ENCODE measurements at regions not wholly inside any gene's neighbourhood (a gene's known extent, or its start where the extent isn't known, plus 50 kb on each side); places are given as distances from the start of the nearest gene placed in this dataset.

DNA sequence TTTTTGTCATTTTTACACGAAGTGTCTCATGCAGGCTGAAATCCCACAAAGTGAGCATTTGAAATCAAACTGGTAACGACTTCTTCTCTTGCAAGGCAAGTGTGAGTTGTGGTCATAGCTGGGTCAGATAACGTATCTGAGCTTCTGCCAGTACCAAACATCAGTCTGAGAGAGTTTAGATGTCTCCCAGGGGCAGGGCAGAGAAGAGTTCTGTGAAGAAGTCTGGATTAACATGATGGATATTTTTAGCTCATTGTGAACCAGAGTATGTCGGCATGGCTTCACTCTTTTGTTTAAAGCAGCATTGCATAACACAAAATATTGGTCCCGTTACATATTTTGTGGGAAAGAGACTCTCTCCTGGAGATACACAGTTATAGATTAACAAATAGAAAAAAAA, 655.5 kb upstream of the KLHL29 start:
- no peaks in the 10 kb centered on the region for H3K9me3 ChIP-seq
- intact Hi-C loops (cut with DNase I; ENCODE audit: low total_unique reads) = no loop called here
- H3K27ac ChIP-seq = no peak overlapping the region
- WGBS, 2 donors = 45 to 58% methylated on average over 5 of the region's 5 CpGs
- no peak overlapping the region for H3K4me3 ChIP-seq
- H3K36me3 ChIP-seq (ENCODE audit: low read depth, missing control alignments) = no peaks in the 10 kb centered on the region
- no peak for DNase-seq
- H3K27me3 ChIP-seq = no peaks in the 10 kb centered on the region
- no peaks in the 10 kb centered on the region for H3K4me1 ChIP-seq
- TF ChIP-seq POLR2A (IDR thresholded peaks at IDR 0.05) (no peak), CTCF (IDR thresholded peaks at IDR 0.05) (no peak)

DNA sequence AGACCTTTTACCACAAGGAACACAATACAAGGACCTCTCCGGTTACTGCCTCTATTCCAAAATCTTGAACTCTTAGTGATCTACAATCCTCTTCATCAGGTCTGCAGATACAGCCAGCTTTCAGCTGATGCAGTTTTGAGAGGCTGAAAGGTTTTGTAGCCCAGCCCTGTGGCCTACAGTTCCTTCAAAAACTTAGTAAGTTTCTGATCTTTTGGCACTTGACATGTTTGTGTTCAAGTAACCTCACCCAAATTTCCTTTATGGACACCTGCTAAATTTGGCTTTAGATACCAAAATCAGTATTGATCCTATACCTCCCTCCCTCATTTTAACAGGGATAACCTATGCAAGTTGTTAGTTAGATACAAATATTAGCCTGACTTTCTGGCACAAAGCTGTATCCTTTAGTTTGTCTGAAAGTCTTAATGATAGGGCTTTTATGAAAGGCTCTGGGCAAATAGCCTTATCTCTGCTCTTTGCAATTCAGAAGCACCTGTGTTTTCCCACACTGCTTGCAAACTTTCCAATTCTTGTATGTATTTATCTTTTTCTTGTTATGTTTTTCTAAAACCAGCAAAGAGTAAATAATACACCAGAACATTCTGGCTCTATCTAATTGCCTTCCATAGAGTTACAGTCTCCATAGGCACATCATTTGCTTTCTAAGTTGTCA, 650.5 kb upstream of the KLHL29 start:
- Histone ChIP-seq H3K27me3 (no peaks in the 10 kb centered on the region), H3K36me3 (ENCODE audit: low read depth, missing control alignments) (no peaks in the 10 kb centered on the region), H3K4me3 (no peak overlapping the region), H3K9me3 (no peaks in the 10 kb centered on the region), H3K27ac (no peak overlapping the region), H3K4me1 (no peaks in the 10 kb centered on the region)
- no peak for TF ChIP-seq POLR2A (IDR thresholded peaks at IDR 0.05)
- TF ChIP-seq CTCF (IDR thresholded peaks at IDR 0.05) = no peak
- no peak for DNase-seq
- 86 to 88% methylated on average over 1 of the region's 1 CpG for WGBS, 2 donors
- intact Hi-C loops (cut with DNase I; ENCODE audit: low total_unique reads) = no loop called here

GRCh38 chr2:22737144-22737543, 647.8 kb upstream of the KLHL29 start:
- intact Hi-C loops (cut with DNase I; ENCODE audit: low total_unique reads) = no loop called here
- Histone ChIP-seq H3K27ac (no peak overlapping the region), H3K36me3 (ENCODE audit: low read depth, missing control alignments) (no peaks in the 10 kb centered on the region), H3K27me3 (no peaks in the 10 kb centered on the region), H3K4me3 (no peak overlapping the region), H3K4me1 (peaks cover 4% of the 10 kb centered on the region), H3K9me3 (no peaks in the 10 kb centered on the region)
- TF ChIP-seq CTCF (IDR thresholded peaks at IDR 0.05) (no peak), POLR2A (IDR thresholded peaks at IDR 0.05) (no peak)
- DNase-seq = no peak
- WGBS, 2 donors = 73 to 82% methylated on average over 3 of the region's 3 CpGs

- Histone ChIP-seq H3K4me1 (peaks cover 4% of the 10 kb centered on the region), H3K27me3 (no peaks in the 10 kb centered on the region), H3K9me3 (no peaks in the 10 kb centered on the region), H3K27ac (no peak overlapping the region), H3K4me3 (no peak overlapping the region), H3K36me3 (ENCODE audit: low read depth, missing control alignments) (no peaks in the 10 kb centered on the region)
- TF ChIP-seq CTCF (IDR thresholded peaks at IDR 0.05) = no peak
- TF ChIP-seq POLR2A (IDR thresholded peaks at IDR 0.05) = no peak
- no peak for DNase-seq
- intact Hi-C loops (cut with DNase I; ENCODE audit: low total_unique reads) = no loop called here
- WGBS, 2 donors = 20 to 42% methylated on average over 3 of the region's 3 CpGs
These were observed 643.8 kb upstream of the KLHL29 start for GRCh38 chr2:22741216-22741615.

DNA sequence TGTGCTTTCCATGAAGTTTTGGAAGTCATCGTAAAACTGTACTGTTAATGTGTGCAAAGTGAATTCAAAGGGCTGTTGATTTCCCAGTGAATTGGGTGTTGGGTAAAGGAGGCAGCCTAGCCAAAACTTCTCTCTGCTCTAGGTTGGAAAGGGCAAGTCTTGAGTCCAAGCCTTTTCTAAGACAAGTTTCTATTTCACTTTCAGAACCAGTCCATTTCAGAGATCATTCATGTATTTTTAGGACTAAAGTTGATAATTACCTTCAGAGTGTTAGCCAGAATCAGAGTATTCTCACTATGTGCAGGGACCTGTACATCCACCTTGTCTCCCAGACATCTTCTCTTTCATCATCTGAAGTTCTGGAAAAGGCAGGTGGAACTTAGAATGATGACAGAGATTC, 636.1 kb upstream of the KLHL29 start:
- no peak for TF ChIP-seq CTCF (IDR thresholded peaks at IDR 0.05)
- no peak for TF ChIP-seq POLR2A (IDR thresholded peaks at IDR 0.05)
- Histone ChIP-seq H3K4me1 (no peaks in the 10 kb centered on the region), H3K4me3 (no peak overlapping the region), H3K27ac (no peak overlapping the region), H3K9me3 (no peaks in the 10 kb centered on the region), H3K36me3 (ENCODE audit: low read depth, missing control alignments) (no peaks in the 10 kb centered on the region), H3K27me3 (no peaks in the 10 kb centered on the region)
- DNase-seq = no peak
- WGBS, 2 donors = 83 to 89% methylated on average over 1 of the region's 1 CpG
- intact Hi-C loops (cut with DNase I; ENCODE audit: low total_unique reads) = no loop called here

All from testis (tissue), 2 donors.